M059J (cell line): ENCODE measurements at regions not wholly inside any gene's neighbourhood (a gene's known extent, or its start where the extent isn't known, plus 50 kb on each side); places are given as distances from the start of the nearest gene placed in this dataset.

Experiments used
- DNase-seq: peaks from one replicate; pipeline ENCODE4 v3.0.0-alpha.2; 2012; ENCODE audit warnings: low read depth

GRCh38 chr16:35639233-35640205 lies 2180.1 kb downstream of the TP53TG3F start:
- DNase-seq: no peak

- no peak for DNase-seq
Measured at GRCh38 chr16:35642322-35642835, 2183.0 kb downstream of the TP53TG3F start.

- no peak for DNase-seq
Measured at GRCh38 chr16:35651841-35652240, 2192.4 kb downstream of the TP53TG3F start.

GRCh38 chr16:35664091-35664693 lies 2204.8 kb downstream of the TP53TG3F start:
- no peak for DNase-seq

- DNase-seq: no peak
Measured at GRCh38 chr16:35685085-35685484, 2225.7 kb downstream of the TP53TG3F start.

GRCh38 chr16:35686595-35686994 lies 2227.2 kb downstream of the TP53TG3F start:
- DNase-seq: no peak

GRCh38 chr16:35687071-35687470 lies 2227.7 kb downstream of the TP53TG3F start:
- DNase-seq: no peak

- DNase-seq: no peak
Measured at GRCh38 chr16:35687781-35688180, 2228.4 kb downstream of the TP53TG3F start.

GRCh38 chr16:35689764-35690163 lies 2230.4 kb downstream of the TP53TG3F start:
- no peak for DNase-seq

- no peak for DNase-seq
Measured at GRCh38 chr16:35690413-35690812, 2231.0 kb downstream of the TP53TG3F start.

GRCh38 chr16:35691057-35691456 lies 2231.6 kb downstream of the TP53TG3F start:
- DNase-seq: no peak

GRCh38 chr16:35692824-35693223 lies 2233.4 kb downstream of the TP53TG3F start:
- DNase-seq: no peak

- DNase-seq: no peak
Measured at GRCh38 chr16:35706901-35707300, 2247.5 kb downstream of the TP53TG3F start.

GRCh38 chr16:35711435-35711834 lies 2252.0 kb downstream of the TP53TG3F start:
- no peak for DNase-seq

- no peak for DNase-seq
Measured at GRCh38 chr16:35711958-35712357, 2252.5 kb downstream of the TP53TG3F start.

GRCh38 chr16:35713762-35714650 lies 2254.6 kb downstream of the TP53TG3F start:
- no peak for DNase-seq

GRCh38 chr16:35714665-35715064 lies 2255.3 kb downstream of the TP53TG3F start:
- no peak for DNase-seq

- no peak for DNase-seq
Measured at GRCh38 chr16:35724551-35724950, 2265.1 kb downstream of the TP53TG3F start.

GRCh38 chr16:35725949-35726348 lies 2266.5 kb downstream of the TP53TG3F start:
- no peak for DNase-seq

GRCh38 chr16:35730251-35730650 lies 2270.8 kb downstream of the TP53TG3F start:
- no peak for DNase-seq

- no peak for DNase-seq
Measured at GRCh38 chr16:35731341-35732040, 2272.1 kb downstream of the TP53TG3F start.
